Fibroblast of skin of right biceps (primary cell): ENCODE measurements at regions not wholly inside any gene's neighbourhood (a gene's known extent, or its start where the extent isn't known, plus 50 kb on each side); places are given as distances from the start of the nearest gene placed in this dataset.

ENCODE experiments used
- DNase-seq: peaks from one replicate; pipeline ENCODE4 v3.0.0-alpha.2; 2013

DNA sequence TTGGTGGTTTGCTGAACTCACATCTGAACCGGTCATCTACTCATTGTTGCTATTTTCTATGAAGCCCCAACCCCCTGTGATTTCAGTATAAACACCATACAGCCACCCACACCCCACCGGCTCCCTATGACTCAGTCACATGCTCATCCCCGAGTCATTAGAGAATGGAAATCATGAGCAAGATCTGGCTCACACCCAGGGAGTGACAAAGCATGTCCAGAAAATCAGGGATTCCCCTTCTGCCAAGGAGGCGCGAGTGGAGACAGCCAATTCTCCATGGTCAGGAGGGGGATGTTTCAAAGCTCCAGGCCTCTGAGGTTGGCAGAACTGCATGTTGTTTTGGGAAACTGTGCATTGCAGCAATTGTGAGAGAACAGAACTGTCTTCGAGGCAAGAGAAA, 657.5 kb upstream of the TBX3 start:
- peak; percentile 99 for DNase-seq

DNA sequence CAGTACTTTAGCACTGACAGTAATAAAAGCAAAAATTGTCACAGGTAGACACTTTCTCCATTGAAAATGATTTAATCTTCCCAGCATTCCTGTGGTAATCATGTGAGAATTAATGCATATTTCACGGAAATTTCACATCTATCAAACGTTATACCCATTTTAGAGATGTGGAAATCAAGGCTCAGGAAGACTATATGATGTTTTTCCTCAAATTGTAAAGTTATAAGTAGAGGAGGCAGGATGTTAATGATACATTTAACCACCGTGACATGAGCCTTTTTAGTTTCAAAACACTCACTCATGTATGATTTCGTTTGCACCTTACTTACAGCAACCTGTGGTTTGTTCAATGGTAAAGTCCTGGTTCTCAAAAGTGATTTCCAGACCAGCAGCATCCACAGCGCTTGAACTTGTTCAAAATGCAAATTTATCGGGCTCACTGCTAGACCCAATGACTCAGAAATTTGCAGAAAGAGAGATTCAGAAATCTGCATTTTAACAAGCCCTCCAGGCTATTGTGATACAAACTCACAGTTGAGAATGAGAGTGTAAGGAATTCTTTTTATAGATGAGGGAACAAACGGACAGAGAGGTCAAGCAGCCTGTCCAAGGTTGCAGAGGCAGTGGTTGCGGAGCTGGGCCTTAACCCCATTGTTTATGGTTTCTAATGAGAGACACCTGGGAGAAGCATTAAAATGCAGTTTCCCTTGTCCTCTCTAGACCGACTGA, 654.8 kb upstream of the TBX3 start:
- no peak for DNase-seq

DNA sequence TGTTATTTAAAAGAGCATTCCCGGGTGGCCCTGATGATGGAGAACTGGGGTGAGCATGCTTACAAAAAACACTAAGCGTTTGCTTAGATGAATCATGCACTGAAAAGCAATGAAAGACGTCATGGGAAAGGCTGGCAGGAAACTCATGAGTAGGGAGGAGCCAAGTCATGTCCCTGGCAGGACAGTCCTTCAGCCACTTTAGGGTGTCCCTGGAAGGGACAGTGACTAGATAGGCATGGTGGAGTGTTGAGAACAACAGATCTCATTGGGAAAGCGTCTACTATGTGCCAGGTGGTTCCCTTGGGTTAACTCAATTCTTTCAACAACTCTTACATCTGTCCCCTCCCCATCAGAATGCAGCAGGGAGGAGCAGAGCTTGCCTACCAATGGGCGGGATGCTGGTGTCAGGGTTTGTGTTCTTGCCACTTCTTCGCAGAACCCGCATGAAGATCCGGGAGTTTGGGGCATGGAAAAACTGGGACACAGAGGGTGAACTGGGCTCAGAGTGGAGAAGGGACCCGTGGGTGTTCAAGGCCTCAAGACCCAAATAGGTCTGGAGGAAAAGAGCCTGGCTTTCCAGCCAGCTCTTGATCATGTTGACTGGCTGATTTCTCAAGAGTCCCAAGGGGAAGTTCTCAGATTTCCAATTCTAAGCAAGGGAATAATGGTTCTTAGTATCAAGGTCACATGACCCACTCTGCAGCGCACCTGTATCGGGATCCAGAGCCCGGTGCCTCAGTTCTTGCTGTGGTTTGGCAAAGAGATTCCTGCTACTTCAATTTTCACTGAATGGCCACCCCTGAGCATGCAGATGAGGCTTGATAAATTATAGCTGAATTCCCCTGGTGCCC, 653.9 kb upstream of the TBX3 start:
- DNase-seq = peak; percentile 94

DNA sequence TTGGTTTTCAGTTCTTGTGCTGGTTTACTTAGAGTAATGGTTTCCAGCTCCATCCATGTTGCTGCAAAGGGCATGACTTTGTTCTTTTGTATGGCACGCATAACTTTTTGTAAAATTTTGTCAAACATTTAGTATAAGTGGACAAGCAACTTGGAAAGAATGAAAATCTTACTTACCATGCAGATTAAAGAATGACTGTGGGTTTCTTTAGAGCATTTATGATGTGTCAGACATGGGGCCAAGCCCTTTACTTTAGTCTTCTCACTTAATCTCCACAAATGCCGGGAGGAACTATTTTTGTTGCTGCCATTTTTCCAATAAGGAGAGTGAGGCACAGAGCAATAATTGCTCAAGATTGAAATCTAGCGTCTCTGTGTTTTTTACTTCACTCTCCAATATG, 652.5 kb upstream of the TBX3 start:
- DNase-seq = no peak

DNA sequence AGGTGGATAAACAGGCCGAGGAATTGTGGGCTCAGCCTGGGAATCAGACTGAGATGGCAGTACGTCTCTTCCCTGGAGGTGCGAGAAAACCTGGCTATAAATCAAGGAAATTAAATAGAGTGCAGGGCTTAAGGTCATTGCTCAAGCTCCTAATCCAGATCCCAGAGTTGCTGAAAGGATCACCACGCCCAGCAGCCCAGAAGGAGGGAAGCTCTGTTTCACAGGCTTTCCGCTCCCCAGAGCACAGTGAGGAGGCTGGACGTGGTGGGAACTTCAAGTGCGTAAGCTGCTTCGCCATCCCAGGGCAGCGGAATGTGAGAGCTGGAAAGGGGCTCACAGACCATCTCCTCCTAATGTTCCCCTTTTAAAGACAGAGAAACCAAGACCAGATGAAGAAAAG, 651.6 kb upstream of the TBX3 start:
- DNase-seq = no peak

DNA sequence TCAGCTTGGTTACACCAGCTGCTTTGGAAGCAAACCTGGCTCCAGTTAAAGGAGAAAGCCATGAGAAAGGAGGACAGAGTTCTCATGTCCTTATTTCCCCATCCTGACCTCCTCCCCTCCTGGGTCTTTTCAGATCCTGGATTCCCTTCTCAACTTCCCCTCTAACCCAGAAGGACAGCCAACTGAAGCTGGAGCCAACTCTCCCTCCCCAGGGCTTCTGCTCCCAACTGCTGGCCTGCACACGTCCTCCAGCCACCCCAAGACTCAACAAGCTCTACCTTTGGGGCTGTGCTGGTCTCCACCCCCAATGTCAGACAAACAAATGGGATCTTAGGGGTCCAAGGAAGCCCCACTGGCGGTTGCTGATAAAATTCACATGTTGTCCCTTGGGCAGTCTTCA, 651.1 kb upstream of the TBX3 start:
- DNase-seq = no peak

DNA sequence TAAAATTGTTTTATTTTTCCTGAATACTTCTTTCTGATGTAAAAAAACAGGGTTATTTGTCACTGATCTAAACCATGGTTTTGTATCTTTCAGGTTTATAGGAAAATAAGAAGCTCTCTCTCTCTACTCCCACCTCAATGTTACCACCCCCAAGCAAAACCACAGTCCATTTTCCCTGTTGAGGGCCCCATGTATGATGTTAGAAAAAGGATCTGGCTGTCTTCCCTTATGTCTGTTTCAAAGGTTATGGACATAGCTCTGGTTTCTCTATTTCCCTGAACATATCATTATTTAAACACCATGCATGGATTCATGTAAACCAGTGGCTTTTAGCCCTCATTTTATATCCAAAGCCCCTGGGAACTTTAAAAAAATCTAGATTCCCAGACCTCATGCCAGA, 649.0 kb upstream of the TBX3 start:
- no peak for DNase-seq

DNA sequence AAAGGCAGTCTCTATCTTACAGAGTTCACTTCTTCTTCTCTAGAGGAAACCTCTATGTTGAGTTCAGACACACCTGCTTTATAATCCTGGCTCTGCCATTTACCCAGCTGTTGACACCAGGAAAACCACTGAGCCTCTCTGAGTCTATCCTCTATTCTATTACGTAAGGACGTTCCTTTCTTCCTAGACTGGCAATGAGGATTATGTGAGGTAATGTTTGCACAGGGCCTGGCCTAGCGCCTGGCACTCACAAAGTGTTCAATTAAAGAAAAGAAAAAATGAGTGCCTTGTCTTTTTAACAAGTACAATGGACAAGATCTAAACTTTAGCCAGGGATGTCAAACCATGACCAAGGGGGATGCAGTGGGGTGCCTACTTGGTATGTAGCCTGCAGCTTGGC, 641.9 kb upstream of the TBX3 start:
- no peak for DNase-seq

DNA sequence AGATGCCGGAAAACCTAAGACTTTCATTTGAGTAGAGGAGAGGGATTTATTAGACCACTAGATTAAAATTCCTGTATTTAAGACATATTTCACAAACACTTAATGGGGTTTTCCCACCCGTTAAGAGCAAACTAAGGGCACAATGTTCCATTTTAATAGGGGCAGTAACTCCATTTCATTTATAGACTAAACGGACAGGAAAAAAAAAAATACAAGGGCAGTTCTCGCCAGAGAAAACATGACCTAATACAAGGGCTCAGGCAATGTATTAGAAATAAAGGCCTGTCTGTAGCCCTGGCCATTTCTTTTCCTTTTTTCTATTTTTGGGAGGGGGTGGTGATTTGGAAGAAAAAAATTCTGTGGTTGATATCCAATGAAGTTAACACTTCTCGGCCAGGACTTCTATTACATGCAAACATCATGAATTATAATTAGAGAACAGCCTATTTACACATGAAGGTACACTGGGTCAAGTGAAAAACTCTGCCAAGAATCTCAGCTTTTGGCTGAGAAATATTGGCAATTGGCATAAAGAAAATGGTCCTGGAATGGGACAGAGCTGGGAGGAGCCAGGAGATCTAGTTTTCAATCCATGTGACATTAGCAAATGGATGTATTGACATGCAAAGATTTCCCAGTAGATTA, 641.1 kb upstream of the TBX3 start:
- no peak for DNase-seq

DNA sequence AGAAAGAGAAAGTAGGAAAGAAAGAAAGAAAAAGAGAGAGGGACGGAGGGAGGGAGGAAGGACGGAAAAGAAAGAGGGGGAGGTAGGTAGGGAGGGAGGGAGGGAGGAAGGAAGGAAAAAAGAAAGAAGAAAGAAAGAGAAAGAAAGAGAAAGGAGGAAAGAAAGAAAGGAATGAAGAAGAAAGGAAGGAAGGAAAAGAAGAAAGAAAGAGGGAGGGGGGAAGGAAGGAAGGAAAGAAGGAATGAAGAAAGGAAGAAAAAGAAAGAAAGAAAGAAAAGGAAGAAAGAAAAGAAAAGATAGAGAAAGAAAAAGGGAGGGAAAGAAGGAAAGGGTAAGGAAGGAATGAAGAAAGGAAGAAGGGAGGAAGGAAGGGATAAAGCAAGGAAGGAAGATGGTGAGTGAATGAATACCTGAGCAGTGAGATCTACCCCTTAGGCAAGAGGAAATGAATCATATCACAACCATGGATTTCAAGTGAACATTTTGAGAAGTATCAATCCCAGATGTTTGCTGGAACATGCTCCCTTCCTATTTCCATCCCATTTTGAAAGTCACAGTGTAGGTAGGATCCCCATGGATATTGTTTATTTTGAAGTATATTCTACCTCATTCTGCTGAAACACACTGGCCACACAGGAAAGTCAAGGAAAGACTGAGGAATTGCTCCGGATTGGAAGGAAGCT, 639.4 kb upstream of the TBX3 start:
- peak; percentile 88 for DNase-seq

DNA sequence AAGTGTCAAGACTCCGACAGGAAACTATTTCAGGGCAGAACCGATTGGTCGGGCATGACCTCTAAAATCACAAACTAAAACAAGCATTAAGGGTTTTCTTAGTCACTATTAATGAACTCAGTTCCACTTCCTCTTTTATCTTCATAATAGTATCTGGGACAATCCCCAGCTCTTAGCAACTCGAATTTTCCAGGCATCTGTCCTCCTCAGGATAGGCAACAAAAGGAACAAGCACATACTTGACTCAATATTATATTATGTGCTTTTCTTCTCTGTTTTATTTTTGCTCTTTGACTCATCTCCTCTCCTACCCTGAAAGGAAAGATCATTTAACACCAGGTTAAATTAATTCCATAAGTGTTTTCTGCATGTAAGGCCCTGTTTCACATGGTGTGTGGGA, 638.3 kb upstream of the TBX3 start:
- DNase-seq = peak; percentile 92

DNA sequence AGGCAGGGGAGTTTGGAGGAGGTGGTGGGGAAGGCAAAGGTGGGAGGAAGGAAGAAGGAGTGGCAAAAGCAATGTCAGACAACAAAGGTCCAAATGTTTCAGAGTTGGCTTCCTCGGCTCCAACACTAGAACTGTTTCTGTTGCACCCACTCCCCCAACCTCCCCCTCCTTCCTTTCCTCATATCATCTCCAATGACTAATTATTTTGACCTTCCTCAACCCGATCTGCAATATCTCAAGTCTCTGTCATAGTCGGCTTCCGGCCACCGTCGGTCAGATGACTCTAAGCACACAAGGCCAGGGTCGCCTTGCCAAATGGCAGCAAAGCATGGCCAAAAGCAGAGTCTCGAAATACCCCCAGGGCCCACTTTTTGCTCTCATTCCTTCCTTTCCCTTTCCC, 637.0 kb upstream of the TBX3 start:
- peak; percentile 24 for DNase-seq

DNA sequence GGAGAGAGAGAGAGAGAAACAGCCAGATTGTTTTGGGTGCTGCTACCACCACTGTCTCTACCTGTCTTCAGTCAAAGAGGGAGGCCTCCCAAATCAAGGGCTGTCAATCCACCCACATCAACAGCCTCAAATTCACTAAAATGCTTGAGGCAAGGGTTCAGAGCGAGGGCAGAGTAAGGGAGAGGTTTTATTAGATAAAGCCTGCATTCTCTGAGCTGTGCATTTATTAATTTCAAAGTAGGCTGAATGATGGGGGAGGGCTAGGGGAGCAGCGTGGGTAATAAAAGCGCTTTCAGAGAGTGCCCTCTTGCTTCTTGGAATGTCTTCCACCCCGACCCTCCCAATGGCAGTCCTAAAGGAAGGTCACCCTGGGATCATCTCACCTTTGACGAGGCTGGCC, 636.5 kb upstream of the TBX3 start:
- no peak for DNase-seq

DNA sequence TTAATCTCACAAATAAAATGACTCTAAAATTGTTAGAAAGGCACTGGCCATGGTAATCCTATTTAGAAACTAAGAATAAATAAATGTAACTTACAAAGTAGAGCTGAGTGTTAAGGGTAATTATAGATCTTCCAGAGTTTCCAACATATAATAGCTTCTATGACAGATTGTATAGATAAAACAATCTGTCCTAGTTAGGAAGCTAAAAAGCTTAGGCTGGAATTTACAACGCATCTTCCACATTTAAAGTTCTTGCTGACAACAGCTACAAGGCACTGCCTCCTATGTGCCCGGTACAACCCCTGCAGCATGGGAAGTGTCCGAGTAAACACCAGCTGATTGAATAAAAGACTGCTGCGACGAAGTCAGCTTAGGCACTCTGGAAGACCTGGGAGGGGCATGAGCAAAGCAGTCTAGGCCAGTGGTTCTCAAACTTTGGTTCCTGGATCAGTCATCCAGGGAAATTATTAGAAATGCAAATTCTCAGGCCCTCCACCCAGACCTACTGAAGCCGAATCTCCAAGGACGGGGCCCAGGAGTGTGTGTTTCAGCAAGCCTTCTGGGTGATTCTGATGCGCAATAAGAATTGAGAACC, 635.6 kb upstream of the TBX3 start:
- DNase-seq = no peak

DNA sequence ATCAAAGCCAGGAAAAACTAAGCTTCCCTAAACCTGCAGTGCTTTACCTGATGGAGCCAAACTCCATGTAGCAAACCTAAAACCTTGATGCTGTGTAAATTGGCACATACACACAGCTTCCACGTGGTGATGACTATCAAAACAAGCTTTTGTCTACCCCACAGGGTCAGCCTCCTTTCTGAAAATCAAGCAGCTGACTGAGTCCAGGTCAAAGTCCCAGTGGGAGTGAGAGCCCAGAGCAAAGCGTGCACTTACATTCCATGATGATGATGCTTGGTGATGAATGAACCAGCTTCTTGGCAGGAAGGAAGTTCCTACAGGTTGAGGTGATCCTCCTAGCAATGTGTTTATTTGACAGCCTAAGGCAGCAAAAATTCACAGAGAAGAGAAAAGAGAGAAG, 630.0 kb upstream of the TBX3 start:
- peak; percentile 87 for DNase-seq

DNA sequence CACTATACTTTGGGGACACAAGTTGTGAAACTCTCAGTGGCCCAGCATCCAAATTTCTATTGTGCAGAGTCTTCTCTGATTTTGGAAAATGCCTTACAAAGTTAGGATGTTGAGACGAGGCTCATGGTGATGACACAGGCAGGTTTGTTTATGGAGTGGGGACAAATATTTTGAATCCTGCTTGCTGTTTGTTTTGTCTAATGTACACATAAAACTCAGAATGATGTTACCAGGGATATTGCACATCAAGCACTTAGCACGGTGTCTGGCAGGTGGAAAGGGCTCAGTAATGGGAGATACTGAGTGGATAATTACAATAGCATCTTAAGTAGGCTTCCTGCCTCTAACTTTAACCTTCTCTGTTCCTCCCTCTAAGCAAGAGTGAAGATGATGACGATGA, 628.9 kb upstream of the TBX3 start:
- no peak for DNase-seq

DNA sequence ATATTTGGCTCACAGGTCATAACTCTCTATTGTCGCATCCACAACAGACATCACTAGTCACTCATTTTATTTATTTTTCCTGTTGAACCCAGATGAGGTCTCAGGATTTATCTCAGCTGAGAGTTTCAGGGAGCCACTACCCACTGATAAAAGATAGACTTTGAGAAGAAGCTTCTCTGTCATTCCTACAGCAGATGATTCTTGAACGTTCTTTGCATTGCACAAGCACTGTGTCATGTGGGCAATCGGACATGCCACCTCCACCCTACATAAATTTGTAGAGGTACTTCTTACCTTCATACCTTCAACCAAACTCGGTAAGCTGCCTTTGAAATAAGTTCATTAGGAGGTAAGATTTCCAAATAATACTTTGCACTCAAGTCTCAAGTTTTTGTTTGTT, 627.9 kb upstream of the TBX3 start:
- DNase-seq = no peak

DNA sequence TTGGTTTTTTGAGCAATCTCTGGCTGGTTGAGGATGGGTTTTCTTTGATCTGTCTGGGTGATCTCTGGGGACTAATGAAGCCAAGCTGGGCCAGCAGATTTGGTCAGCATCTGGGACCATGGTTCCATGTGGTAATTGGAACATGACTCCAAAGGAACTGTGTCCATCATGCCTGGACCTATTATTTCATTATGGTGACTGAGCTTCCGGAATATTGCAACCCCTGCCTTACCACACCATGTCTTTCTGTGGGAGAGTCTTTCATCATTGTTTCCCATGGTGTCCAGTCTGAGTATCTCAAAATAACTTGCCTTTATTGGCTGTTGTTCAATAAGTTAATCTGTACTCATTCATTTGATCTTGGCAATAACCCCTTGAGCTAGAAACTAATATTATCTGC, 624.9 kb upstream of the TBX3 start:
- no peak for DNase-seq

DNA sequence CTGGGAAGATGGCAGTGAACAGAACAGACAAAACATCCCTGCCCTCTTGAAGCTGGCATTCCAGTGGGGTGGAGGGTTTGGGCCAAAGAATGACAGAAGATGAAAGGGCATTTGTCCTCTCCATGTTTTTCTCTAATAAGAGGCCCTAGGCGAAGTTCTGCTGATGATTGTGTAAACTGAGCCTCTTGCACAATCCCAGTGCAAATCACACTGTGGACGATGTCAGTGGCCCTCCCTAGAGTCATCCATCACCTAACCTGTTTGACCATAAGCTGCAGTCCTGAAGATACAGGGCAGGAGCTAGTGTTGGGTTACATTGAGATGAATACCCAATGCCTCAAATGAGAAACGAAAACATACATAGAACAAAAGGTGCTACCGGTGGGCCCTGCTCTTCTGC, 622.4 kb upstream of the TBX3 start:
- no peak for DNase-seq

DNA sequence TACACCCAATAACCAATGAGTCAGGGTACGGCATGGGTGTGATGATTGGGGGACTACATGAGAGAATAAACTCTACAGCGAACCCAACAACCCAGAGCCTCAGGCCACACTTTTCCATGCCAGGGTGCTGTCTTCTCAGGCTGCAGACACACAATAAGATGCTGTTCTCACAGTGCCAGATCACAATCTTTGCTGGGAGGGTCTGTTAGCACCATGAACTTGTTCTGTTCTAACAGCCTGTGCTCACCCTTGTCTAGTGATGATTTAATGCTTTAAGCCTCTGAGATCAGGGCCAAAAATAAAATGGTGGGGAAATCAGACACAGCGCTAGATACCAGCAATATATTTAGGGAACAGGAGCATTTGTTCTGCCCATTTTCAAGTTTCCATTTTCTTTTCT, 621.9 kb upstream of the TBX3 start:
- no peak for DNase-seq

DNA sequence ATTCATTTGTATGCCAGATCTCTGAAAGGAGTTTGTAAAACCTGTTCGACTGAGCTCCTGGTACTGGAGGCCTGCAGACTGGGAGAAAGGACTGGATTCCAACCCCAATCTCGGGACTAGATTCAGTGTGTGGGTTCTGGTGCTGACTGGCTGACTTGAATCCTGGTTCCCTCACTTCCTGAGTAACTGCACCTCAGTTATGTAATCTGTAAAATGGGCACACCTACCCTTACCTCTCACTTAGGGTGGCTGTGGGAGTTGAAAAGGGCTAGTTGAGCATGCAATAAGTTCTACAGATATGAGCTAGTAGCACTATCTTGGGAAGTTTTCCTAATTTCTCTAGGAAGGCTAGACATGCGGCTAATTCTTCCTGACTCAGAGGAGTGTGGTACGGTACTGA, 621.3 kb upstream of the TBX3 start:
- no peak for DNase-seq

DNA sequence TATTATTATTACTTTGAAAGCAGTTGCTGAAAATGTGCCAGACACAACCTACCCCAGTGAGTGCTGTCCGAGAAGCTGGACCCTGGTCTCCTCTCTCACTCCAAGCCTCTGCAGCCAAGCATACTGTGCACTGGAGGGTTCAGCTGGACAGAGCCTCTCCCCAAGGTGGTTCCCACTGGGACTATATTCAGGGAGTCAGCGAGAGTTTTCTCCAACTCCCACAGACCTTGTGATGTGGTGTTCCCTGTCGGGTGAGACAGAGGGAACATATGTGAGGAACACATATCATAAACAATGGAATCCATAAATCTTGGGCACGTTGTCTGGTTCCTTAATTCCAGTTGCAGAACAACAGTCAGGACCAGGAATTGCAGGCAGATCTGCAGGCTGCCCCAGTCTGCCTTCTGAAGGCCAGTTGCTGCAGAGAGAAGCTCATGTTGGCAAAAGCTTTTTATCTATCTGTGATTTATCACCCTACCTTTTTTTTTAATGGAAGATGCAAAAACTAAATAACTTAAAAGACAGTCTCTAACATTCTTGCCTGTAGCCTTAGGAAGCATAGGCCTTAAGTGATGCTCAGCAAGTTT, 619.8 kb upstream of the TBX3 start:
- DNase-seq = peak; percentile 57

DNA sequence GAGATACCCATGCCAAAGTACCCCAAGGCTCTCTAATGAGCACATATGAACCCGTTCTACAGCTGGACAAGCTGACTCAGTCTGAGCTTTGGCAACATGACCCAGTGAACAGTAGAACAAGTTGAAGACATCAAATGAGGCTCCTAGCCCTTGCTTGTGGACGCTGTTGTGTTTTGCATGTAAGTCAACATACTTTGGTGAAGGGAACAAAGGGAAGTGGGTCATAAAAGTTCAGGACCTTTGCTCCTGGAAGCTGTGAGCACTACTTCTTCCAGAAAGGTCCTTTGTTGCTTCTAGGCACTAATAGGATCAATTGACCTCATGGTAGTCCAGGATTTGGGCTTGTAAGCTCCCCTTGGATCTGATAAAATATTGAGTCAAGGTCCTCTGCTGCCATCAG, 613.5 kb upstream of the TBX3 start:
- DNase-seq = no peak
